WTC11 (cell line): ENCODE measurements at regions not wholly inside any gene's neighbourhood (a gene's known extent, or its start where the extent isn't known, plus 50 kb on each side); places are given as distances from the start of the nearest gene placed in this dataset.

Source experiments
- ATAC-seq: fragments of 200-7000 bp; cut with Tn5 transposase; 2 replicates; pipeline ENCODE4 v1.10.0; 2021; ENCODE audit warnings: mild to moderate bottlenecking, moderate library complexity
- CTCF ChIA-PET: fragments of 300-600 bp; sonication (Branson Sonifier 250); formaldehyde crosslinking; loops from one replicate; lab custom pipeline; 2021; ENCODE audit warnings: antibody characterized with exemption; lab: Charles Lee
- POLR2A ChIA-PET: fragments of 350-600 bp; sonication (Branson Sonifier 250); formaldehyde crosslinking; loops from one replicate; lab custom pipeline; 2021; ENCODE audit warnings: antibody characterized with exemption; lab: Charles Lee
- DNase-seq: peaks from one replicate; pipeline ENCODE4 v3.0.0; 2021; ENCODE audit warnings: low spot score
- H3K27ac Mint-ChIP-seq: 2 replicates; pipeline ENCODE4 v1.8.0; 2021; ENCODE audit warnings: mixed read lengths
- H3K27me3 Mint-ChIP-seq: 2 replicates; pipeline ENCODE4 v1.8.0; 2021; ENCODE audit warnings: low read depth, mild to moderate bottlenecking, moderate library complexity, mixed read lengths
- H3K36me3 Mint-ChIP-seq: 2 replicates; pipeline ENCODE4 v1.8.0; 2021; ENCODE audit warnings: mixed read lengths
- H3K4me1 Mint-ChIP-seq: 2 replicates; pipeline ENCODE4 v1.8.0; 2022; ENCODE audit warnings: mixed read lengths
- H3K4me3 Mint-ChIP-seq: 2 replicates; pipeline ENCODE4 v1.8.0; 2021; ENCODE audit warnings: mild to moderate bottlenecking, moderate library complexity, mixed read lengths
- H3K9me3 Mint-ChIP-seq: 2 replicates; pipeline ENCODE4 v1.8.0; 2021; ENCODE audit warnings: mixed read lengths
- ATF1 ChIP-seq: sonication (generic); formaldehyde crosslinking; IDR thresholded peaks from 2 replicates; pipeline ENCODE4 v1.8.1; 2023; ENCODE audit warnings: mild to moderate bottlenecking, moderate library complexity, missing genetic modification reagents
- E2F4 ChIP-seq: sonication (generic); formaldehyde crosslinking; IDR thresholded peaks from 2 replicates; pipeline ENCODE4 v1.8.1; 2022; ENCODE audit warnings: low read depth, mild to moderate bottlenecking, moderate library complexity, missing genetic modification reagents, borderline replicate concordance
- ESRRA ChIP-seq: sonication (generic); formaldehyde crosslinking; IDR thresholded peaks from 2 replicates; pipeline ENCODE4 v1.8.1; 2022; ENCODE audit warnings: mild to moderate bottlenecking, missing genetic modification reagents, borderline replicate concordance
- FOXK1 ChIP-seq: sonication (generic); formaldehyde crosslinking; IDR thresholded peaks from 2 replicates; pipeline ENCODE4 v1.8.0; 2022; ENCODE audit warnings: mild to moderate bottlenecking, moderate library complexity, missing genetic modification reagents
- MXD4 ChIP-seq: fragments of 250-450 bp; sonication (Bioruptor Pico); IDR thresholded peaks from 2 replicates; pipeline ENCODE4 v1.8.0; 2021; ENCODE audit warnings: mild to moderate bottlenecking, moderate library complexity, borderline replicate concordance
- NFE2L1 ChIP-seq: sonication (generic); formaldehyde crosslinking; IDR thresholded peaks from 2 replicates; pipeline ENCODE4 v1.8.1; 2023; ENCODE audit warnings: missing genetic modification reagents
- NR2C2 ChIP-seq: sonication (generic); formaldehyde crosslinking; IDR thresholded peaks from 2 replicates; pipeline ENCODE4 v1.8.0; 2022; ENCODE audit warnings: mild to moderate bottlenecking, missing genetic modification reagents
- NR3C1 ChIP-seq: sonication (generic); formaldehyde crosslinking; conservative IDR thresholded peaks from 2 replicates; pipeline ENCODE4 v1.8.1; 2023; ENCODE audit warnings: low read depth, mild to moderate bottlenecking, missing genetic modification reagents
- PRDM15 ChIP-seq: sonication (generic); formaldehyde crosslinking; IDR thresholded peaks from 2 replicates; pipeline ENCODE4 v1.8.0; 2022; ENCODE audit warnings: missing genetic modification reagents
- SP1 ChIP-seq: sonication (generic); formaldehyde crosslinking; conservative IDR thresholded peaks from 2 replicates; pipeline ENCODE4 v1.8.1; 2022; ENCODE audit warnings: missing genetic modification reagents
- TEAD4 ChIP-seq: sonication (generic); formaldehyde crosslinking; IDR thresholded peaks from 2 replicates; pipeline ENCODE4 v1.8.0; 2022; ENCODE audit warnings: mild to moderate bottlenecking, missing genetic modification reagents
- USF1 ChIP-seq: sonication (generic); formaldehyde crosslinking; IDR thresholded peaks from 2 replicates; pipeline ENCODE4 v1.8.0; 2022; ENCODE audit warnings: mild to moderate bottlenecking, missing genetic modification reagents
- USF2 ChIP-seq: sonication (generic); formaldehyde crosslinking; IDR thresholded peaks from 2 replicates; pipeline ENCODE4 v1.8.1; 2023; ENCODE audit warnings: mild to moderate bottlenecking, missing genetic modification reagents, moderate library complexity
- ZNF232 ChIP-seq: sonication (generic); formaldehyde crosslinking; IDR thresholded peaks from 2 replicates; pipeline ENCODE4 v1.8.0; 2022; ENCODE audit warnings: mild to moderate bottlenecking, missing genetic modification reagents
- ZNF263 ChIP-seq: sonication (generic); formaldehyde crosslinking; IDR thresholded peaks from 2 replicates; pipeline ENCODE4 v1.8.1; 2022; ENCODE audit warnings: low read depth, mild to moderate bottlenecking, moderate library complexity, missing genetic modification reagents
- ZNF423 ChIP-seq: fragments of 250-450 bp; sonication (Bioruptor Pico); IDR thresholded peaks from 2 replicates; pipeline ENCODE4 v2.1.2; 2022; ENCODE audit warnings: mild to moderate bottlenecking, moderate library complexity
- TF ChIP-seq, protein P1 (sequence below): fragments of 250-450 bp; sonication (Bioruptor Pico); IDR thresholded peaks from 2 replicates; pipeline ENCODE4 v2.1.2; 2022; ENCODE audit warnings: mild to moderate bottlenecking, moderate library complexity
- TF ChIP-seq, protein P2 (sequence below): fragments of 250-450 bp; sonication (Bioruptor Pico); conservative IDR thresholded peaks from 2 replicates; pipeline ENCODE4 v1.9.0; 2021; ENCODE audit warnings: mild to moderate bottlenecking
- TF ChIP-seq, protein P3 (sequence below): sonication (generic); formaldehyde crosslinking; IDR thresholded peaks from 2 replicates; pipeline ENCODE4 v1.8.1; 2022; ENCODE audit warnings: mild to moderate bottlenecking, moderate library complexity, missing genetic modification reagents

GRCh38 chr1:114234408-114235124 lies 80.9 kb upstream of the SYT6 start:
- Mint-ChIP-seq H3K4me1 (peaks cover 9% of the 10 kb centered on the region), H3K4me3 (no peak overlapping the region), H3K36me3 (no peaks in the 10 kb centered on the region), H3K27ac (no peak overlapping the region), H3K27me3 (peaks cover 16% of the 10 kb centered on the region), H3K9me3 (peaks cover 9% of the 10 kb centered on the region; the same call in 1 of the 2 replicates)
- ATAC-seq, result no peak
- ChIA-PET POLR2A (no interaction called here), CTCF (interaction anchor here (1.4 to 2.4 kb wide), 2 partner anchors 48 to 58 kb away, joined by 3 to 10 read pairs; no protein-coding TSS in a partner anchor)
- no peak for TF ChIP-seq ZNF232 (CRISPR knock-in tag)
- DNase-seq, result no peak

DNA sequence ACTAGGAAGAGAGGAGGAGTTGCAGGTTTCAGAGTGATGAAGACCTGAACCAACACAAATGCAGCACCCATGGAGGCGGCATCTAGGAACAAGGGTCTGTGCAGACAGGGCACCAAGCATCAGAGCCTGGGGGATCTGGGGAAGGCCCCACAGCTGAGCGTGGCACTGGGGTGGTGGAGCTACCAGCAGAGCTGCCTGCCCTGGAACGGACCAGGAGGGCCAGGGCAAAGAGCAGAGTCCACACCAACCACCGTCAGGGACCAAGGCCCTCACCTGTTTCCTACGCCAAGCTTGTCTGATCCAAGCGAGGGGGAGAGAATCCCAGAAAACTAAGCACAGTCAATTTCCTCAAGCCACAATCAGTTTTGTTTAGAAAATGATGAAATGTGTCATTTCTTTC lies 79.0 kb upstream of the SYT6 start:
- Mint-ChIP-seq H3K4me1 (peaks cover 9% of the 10 kb centered on the region), H3K36me3 (no peaks in the 10 kb centered on the region), H3K4me3 (no peak overlapping the region), H3K9me3 (no peaks in the 10 kb centered on the region), H3K27ac (no peak overlapping the region), H3K27me3 (peaks cover 27% of the 10 kb centered on the region)
- CTCF ChIA-PET, result interaction anchor here (2.4 kb wide), 1 partner anchor 50 kb away, joined by 10 read pairs; no protein-coding TSS in a partner anchor
- POLR2A ChIA-PET, result interaction anchor here (1.1 kb wide), 1 partner anchor 11 kb away, joined by 7 read pairs; no protein-coding TSS in a partner anchor
- ATAC-seq, result no peak
- TF ChIP-seq FOXK1 (CRISPR knock-in tag) (no peak), PRDM15 (CRISPR knock-in tag) (no peak), USF1 (no peak)
- DNase-seq, result no peak

GRCh38 chr1:114231301-114231700 lies 77.6 kb upstream of the SYT6 start:
- Mint-ChIP-seq H3K36me3 (no peaks in the 10 kb centered on the region), H3K9me3 (no peaks in the 10 kb centered on the region), H3K27ac (no peak overlapping the region), H3K4me3 (no peak overlapping the region), H3K4me1 (peaks cover 9% of the 10 kb centered on the region), H3K27me3 (peaks cover 35% of the 10 kb centered on the region)
- ChIA-PET POLR2A (no interaction called here), CTCF (interaction anchor here (1.3 kb wide), 1 partner anchor 51 kb away, joined by 4 read pairs; no protein-coding TSS in a partner anchor)
- ATAC-seq, result no peak
- no peak for DNase-seq
- TF ChIP-seq TEAD4 (no peak), ZNF232 (CRISPR knock-in tag) (no peak), ATF1 (no peak), ZNF263 (no peak), USF2 (CRISPR knock-in tag) (no peak), NFE2L1 (CRISPR knock-in tag) (no peak), ZNF423 (CRISPR knock-in tag) (no peak), NR2C2 (CRISPR knock-in tag) (no peak), SP1 (no peak), NR3C1 (CRISPR knock-in tag) (no peak), E2F4 (CRISPR knock-in tag) (no peak), MXD4 (CRISPR knock-in tag) (no peak), ESRRA (CRISPR knock-in tag) (no peak)
- TF ChIP-seq, protein P1, sequence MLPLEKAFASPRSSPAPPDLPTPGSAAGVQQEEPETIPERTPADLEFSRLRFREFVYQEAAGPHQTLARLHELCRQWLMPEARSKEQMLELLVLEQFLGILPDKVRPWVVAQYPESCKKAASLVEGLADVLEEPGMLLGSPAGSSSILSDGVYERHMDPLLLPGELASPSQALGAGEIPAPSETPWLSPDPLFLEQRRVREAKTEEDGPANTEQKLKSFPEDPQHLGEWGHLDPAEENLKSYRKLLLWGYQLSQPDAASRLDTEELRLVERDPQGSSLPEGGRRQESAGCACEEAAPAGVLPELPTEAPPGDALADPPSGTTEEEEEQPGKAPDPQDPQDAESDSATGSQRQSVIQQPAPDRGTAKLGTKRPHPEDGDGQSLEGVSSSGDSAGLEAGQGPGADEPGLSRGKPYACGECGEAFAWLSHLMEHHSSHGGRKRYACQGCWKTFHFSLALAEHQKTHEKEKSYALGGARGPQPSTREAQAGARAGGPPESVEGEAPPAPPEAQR (CRISPR knock-in tag), result no peak
- TF ChIP-seq, protein P2, sequence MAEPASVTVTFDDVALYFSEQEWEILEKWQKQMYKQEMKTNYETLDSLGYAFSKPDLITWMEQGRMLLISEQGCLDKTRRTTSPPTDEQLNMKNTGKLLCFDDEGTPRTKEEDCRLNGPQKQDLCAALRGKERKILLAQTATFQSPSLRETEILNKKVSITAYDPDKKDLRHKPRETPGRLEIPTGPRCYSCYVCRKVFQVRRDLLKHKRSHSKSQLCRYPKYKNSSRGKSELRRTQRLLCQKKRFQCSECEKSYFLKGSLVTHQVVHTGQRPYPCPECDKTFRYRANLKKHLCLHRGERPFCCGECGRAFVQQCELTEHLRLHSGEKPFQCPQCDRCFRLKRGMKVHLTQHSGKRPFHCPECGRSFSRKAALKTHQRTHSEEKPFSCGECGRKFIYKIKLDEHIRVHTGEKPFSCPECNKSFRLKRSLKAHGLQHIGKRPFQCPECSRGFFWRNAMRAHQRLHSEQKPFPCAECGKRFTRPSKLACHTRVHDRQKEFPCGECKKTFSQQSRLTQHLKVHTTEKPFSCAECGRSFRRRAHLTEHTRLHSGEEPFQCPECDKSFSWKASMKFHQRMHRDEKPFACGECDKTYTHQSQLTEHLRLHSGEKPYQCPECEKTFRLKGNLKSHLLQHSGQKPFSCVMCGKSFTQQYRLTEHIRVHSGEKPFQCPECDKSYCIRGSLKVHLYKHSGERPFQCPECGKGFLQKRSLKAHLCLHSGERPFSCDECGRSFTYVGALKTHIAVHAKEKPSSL (CRISPR knock-in tag), result no peak
- TF ChIP-seq, protein P3, sequence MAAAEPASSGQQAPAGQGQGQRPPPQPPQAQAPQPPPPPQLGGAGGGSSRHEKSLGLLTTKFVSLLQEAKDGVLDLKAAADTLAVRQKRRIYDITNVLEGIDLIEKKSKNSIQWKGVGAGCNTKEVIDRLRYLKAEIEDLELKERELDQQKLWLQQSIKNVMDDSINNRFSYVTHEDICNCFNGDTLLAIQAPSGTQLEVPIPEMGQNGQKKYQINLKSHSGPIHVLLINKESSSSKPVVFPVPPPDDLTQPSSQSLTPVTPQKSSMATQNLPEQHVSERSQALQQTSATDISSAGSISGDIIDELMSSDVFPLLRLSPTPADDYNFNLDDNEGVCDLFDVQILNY, result no peak
